Heart right ventricle (tissue), 16 donors: ENCODE measurements at regions not wholly inside any gene's neighbourhood (a gene's known extent, or its start where the extent isn't known, plus 50 kb on each side); places are given as distances from the start of the nearest gene placed in this dataset.

ENCODE experiments used
- ATAC-seq, 8 donors: fragments of 200-7000 bp; cut with Tn5 transposase; one replicate each; pipeline ENCODE4 v1.9.1; 2020; ENCODE audit warnings: mild to moderate bottlenecking in 8 of 8, moderate library complexity in 8 of 8, moderate number of reproducible peaks in 1 of 8
- DNase-seq, 2 donors: peaks; one replicate each; pipeline ENCODE4 v3.0.0-alpha.2; 2020
- H3K27ac ChIP-seq, 10 donors: fragments of 200-600 bp; sonication (generic) in 2 of 10; one replicate each; pipeline versions ENCODE4 v1.5.0 to v1.8.0; 2020 to 2022; ENCODE audit warnings: mild to moderate bottlenecking in 3 of 10
- H3K27me3 ChIP-seq, 7 donors: fragments of 200-600 bp; one replicate each; pipeline ENCODE4 v1.8.0; 2021 to 2022; ENCODE audit warnings: mild to moderate bottlenecking in 2 of 7
- H3K36me3 ChIP-seq, 9 donors: fragments of 200-600 bp; sonication (generic) in 1 of 9; one replicate each; pipeline versions ENCODE4 v1.5.0 to v1.8.0; 2020 to 2022; ENCODE audit warnings: mild to moderate bottlenecking in 2 of 9
- H3K4me1 ChIP-seq, 9 donors: fragments of 200-600 bp; sonication (generic) in 1 of 9; one replicate each; pipeline versions ENCODE4 v1.5.0 to v1.8.0; 2020 to 2022; ENCODE audit warnings: mild to moderate bottlenecking in 4 of 9
- H3K4me3 ChIP-seq, 10 donors: fragments of 200-600 bp; sonication (generic) in 2 of 10; one replicate each; pipeline versions ENCODE4 v1.5.0 to v1.8.0; 2020 to 2022; ENCODE audit warnings: mild to moderate bottlenecking in 7 of 10, moderate library complexity in 2 of 10
- H3K9me3 ChIP-seq, 11 donors: fragments of 200-600 bp in 10 of 11; sonication (generic) in 2 of 11; one replicate each; pipeline versions ENCODE4 v1.5.0 to v1.8.0; 2013 to 2022; ENCODE audit warnings: mild to moderate bottlenecking in 2 of 11, control low read depth in 1 of 11, moderate library complexity in 1 of 11
- CTCF ChIP-seq, 9 donors: fragments of 200-600 bp; sonication (generic) in 2 of 9; IDR thresholded peaks; one replicate each; pipeline versions ENCODE4 v1.5.0 to v1.8.0; 2021 to 2022; ENCODE audit warnings: antibody characterized with exemption in 9 of 9, mild to moderate bottlenecking in 5 of 9, moderate library complexity in 1 of 9
- WGBS, 2 donors: extraction: QIAGEN DNeasy Blood & Tissue Kit; methylation state at CpG; one replicate each; pipeline ENCODE4 v1.1.7; 2013; ENCODE audit warnings: inconsistent platforms in 1 of 2; 5-methylcytosine and 5-hydroxymethylcytosine counted together
- intact Hi-C, 10 donors: fragments of 100-400 bp; cut with DNase I; formaldehyde crosslinking; loops; one replicate each; pipeline versions ENCODE4 v1.11.1 to v1.14.2; 2022
- donor health status: Arrhythmogenic right ventricular cardiomyopathy.
- donor health status: ischemic (EF 13 %, LVEDD 7.1; RV severe dilation, severe dysfunction).
- donor health status: healthy with polysubstance abuse.
- donor health status: DM: no; HTN: yes; CAD: no.
- donor health status: DM: no; HTN: no; CAD: no.
- donor health status: ischemic (EF 25% LVEDD 6.9; RV normal size, moderate dysfunction).
- donor health status: ischemic (EF 25% LVEDD 5.7; RV mildly dilated, moderate dysfunction).
- donor health status: healthy.
- donor health status: DM: yes; HTN: yes; CAD: no.
- donor health status: Ischemic cardiomyopathy.
- donor health status: ischemic (EF 35%, LVEDD 5.7; RV mildly dilated, moderate dysfunction).
- donor health status: nonischemic (EF 11% LVEDD 7.7; RV severe dilation, severe dysfunction).
- donor health status: DM: yes; HTN: yes; CAD: no.
- donor health status: PGD.
- donor health status: ischemic (EF 29% LVEDD 5.4; RV normal size, mild dysfunction).
- donor health status: nonischemic (EF 23%, LVEDD 6.1; RV moderate dilation, normal function).

GRCh38 chr5:72698481-72698880 lies 118.0 kb upstream of the TNPO1 start:
- H3K4me3 ChIP-seq: no peak overlapping the region
- ATAC-seq (no peak), DNase-seq (no peak)
- intact Hi-C loops: loop anchor here in 1 of 10 donors (10.0 kb wide), 1 partner anchor 76 kb away; no protein-coding TSS in a partner anchor
- H3K36me3 ChIP-seq: no peaks in the 10 kb centered on the region
- 68 to 73% methylated on average over 4 of the region's 4 CpGs for WGBS, 2 donors
- H3K4me1 ChIP-seq: no peaks in the 10 kb centered on the region
- H3K27ac ChIP-seq: no peak overlapping the region
- H3K9me3 ChIP-seq: peaks cover 0 to 5% (median 0%) of the 10 kb centered on the region in 11 donors
- H3K27me3 ChIP-seq: peaks cover 0 to 4% (median 0%) of the 10 kb centered on the region in 7 donors
- TF ChIP-seq CTCF (IDR thresholded peaks at IDR 0.05): no peak

GRCh38 chr5:72697622-72698021 lies 118.8 kb upstream of the TNPO1 start:
- Histone ChIP-seq H3K27me3 (peaks cover 0 to 4% (median 0%) of the 10 kb centered on the region in 7 donors), H3K9me3 (peaks cover 0 to 5% (median 0%) of the 10 kb centered on the region in 11 donors), H3K4me1 (no peaks in the 10 kb centered on the region), H3K4me3 (no peak overlapping the region), H3K27ac (no peak overlapping the region), H3K36me3 (no peaks in the 10 kb centered on the region)
- intact Hi-C loops: loop anchor here in 1 of 10 donors (10.0 kb wide), 1 partner anchor 77 kb away; no protein-coding TSS in a partner anchor
- ATAC-seq (no peak), DNase-seq (no peak)
- TF ChIP-seq CTCF (IDR thresholded peaks at IDR 0.05): no peak
- 90 to 94% methylated on average over 2 of the region's 2 CpGs for WGBS, 2 donors

GRCh38 chr5:72695659-72696058 lies 120.8 kb upstream of the TNPO1 start:
- intact Hi-C loops: loop anchor here in 1 of 10 donors (10.0 kb wide), 1 partner anchor 79 kb away; no protein-coding TSS in a partner anchor
- DNase-seq (no peak), ATAC-seq (no peak)
- Histone ChIP-seq H3K4me3 (no peak overlapping the region), H3K27ac (no peak overlapping the region), H3K9me3 (no peaks in the 10 kb centered on the region), H3K27me3 (peaks cover 0 to 8% (median 4%) of the 10 kb centered on the region in 7 donors), H3K36me3 (no peaks in the 10 kb centered on the region), H3K4me1 (no peaks in the 10 kb centered on the region)
- no peak for TF ChIP-seq CTCF (IDR thresholded peaks at IDR 0.05)

- no peak for DNase-seq
- H3K36me3 ChIP-seq: no peaks in the 10 kb centered on the region
- peaks cover 0 to 11% (median 5%) of the 10 kb centered on the region in 7 donors for H3K27me3 ChIP-seq
- H3K9me3 ChIP-seq: no peaks in the 10 kb centered on the region
- 94 to 96% methylated on average over 2 of the region's 2 CpGs for WGBS, 2 donors
- no peak for TF ChIP-seq CTCF (IDR thresholded peaks at IDR 0.05)
- H3K4me1 ChIP-seq: no peaks in the 10 kb centered on the region
- intact Hi-C loops: loop anchor here in 1 of 10 donors (10.0 kb wide), 1 partner anchor 80 kb away; no protein-coding TSS in a partner anchor
- no peak overlapping the region for H3K4me3 ChIP-seq
- no peak overlapping the region for H3K27ac ChIP-seq
- ATAC-seq: no peak
Measured at GRCh38 chr5:72694856-72695255, 121.6 kb upstream of the TNPO1 start.
